ENCODE measurements at regions not wholly inside any gene's neighbourhood (a gene's known extent, or its start where the extent isn't known, plus 50 kb on each side); places are given as distances from the start of the nearest gene placed in this dataset.

DNA sequence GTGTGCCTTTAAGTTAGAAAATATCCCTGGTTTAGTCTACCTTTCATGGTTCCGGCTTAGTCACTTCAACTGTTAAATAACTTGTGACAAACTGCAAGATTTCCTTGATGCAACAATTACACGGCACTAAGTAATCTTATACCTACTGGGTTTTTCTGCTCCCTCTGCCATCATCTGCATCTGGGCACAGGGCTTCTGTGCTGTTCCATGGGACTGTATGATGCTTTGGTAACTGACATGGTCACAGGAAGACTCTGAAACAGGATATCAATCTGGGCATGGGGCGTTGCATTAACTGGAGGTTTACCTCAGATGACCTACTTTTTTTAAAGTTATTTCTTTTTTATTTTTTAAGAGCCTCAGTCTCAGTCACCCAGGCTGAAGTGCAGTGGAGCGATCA, 365.4 kb downstream of the SS18 start:
- no peaks in the 10 kb centered on the region for H3K4me1 ChIP-seq (ENCODE audit: control insufficient read depth, extremely low read depth, insufficient read depth, low read length)
- H3K27me3 ChIP-seq (ENCODE audit: control insufficient read depth in 2 of 2, insufficient read depth in 2 of 2, low read length in 2 of 2) = no peaks in the 10 kb centered on the region
- no TSS peak for BruUV-seq (replicated peaks)
- H3K4me3 ChIP-seq (replicated peaks in 1 of 3; ENCODE audit: insufficient read depth in 1 of 3, low read depth in 1 of 3, low read length in 3 of 3) = no peak overlapping the region
- no peak overlapping the region for H2AFZ ChIP-seq (ENCODE audit: low read depth, low read length)
- H3K9me1 ChIP-seq (replicated peaks; ENCODE audit: control insufficient read depth, extremely low read depth, insufficient read depth, low read length) = no peaks in the 10 kb centered on the region
- ChIA-PET CTCF (no interaction called here), POLR2A (no interaction called here)
- H3K9me3 ChIP-seq (replicated peaks; ENCODE audit: control insufficient read depth, insufficient read depth, low read length) = no peaks in the 10 kb centered on the region
- no peaks in the 10 kb centered on the region for H3K36me3 ChIP-seq (ENCODE audit: control insufficient read depth in 2 of 2, extremely low read depth in 1 of 2, insufficient read depth in 2 of 2, low read length in 2 of 2)
- H3K27ac ChIP-seq (ENCODE audit: insufficient read depth, low read depth, low read length) = no peak overlapping the region
- no peaks in the 10 kb centered on the region for H4K20me1 ChIP-seq (replicated peaks; ENCODE audit: control insufficient read depth, extremely low read depth, insufficient read depth, low read length)
- dilution Hi-C loops (cut with MboI; ENCODE audit: extremely low pct_ligation_motif_present, low sequenced_read_pairs) = no loop called here
- TF ChIP-seq, protein P1, sequence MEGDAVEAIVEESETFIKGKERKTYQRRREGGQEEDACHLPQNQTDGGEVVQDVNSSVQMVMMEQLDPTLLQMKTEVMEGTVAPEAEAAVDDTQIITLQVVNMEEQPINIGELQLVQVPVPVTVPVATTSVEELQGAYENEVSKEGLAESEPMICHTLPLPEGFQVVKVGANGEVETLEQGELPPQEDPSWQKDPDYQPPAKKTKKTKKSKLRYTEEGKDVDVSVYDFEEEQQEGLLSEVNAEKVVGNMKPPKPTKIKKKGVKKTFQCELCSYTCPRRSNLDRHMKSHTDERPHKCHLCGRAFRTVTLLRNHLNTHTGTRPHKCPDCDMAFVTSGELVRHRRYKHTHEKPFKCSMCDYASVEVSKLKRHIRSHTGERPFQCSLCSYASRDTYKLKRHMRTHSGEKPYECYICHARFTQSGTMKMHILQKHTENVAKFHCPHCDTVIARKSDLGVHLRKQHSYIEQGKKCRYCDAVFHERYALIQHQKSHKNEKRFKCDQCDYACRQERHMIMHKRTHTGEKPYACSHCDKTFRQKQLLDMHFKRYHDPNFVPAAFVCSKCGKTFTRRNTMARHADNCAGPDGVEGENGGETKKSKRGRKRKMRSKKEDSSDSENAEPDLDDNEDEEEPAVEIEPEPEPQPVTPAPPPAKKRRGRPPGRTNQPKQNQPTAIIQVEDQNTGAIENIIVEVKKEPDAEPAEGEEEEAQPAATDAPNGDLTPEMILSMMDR (IDR thresholded peaks at IDR 0.05; ENCODE audit: extremely low read depth in 1 of 2, insufficient read depth in 1 of 2, low read depth in 1 of 2, low read length in 2 of 2) = no peak
- TF ChIP-seq EZH2 (IDR thresholded peaks at IDR 0.05; ENCODE audit: borderline replicate concordance, low read depth, low read length, severe bottlenecking) = no peak
- no peak for TF ChIP-seq FOS (IDR thresholded peaks at IDR 0.05; ENCODE audit: borderline replicate concordance, insufficient read depth, low read length)
- TF ChIP-seq POLR2A (IDR thresholded peaks at IDR 0.05; ENCODE audit: low read depth, low read length) = no peak
- TF ChIP-seq MYC (IDR thresholded peaks at IDR 0.05; ENCODE audit: low read depth, low read length) = no peak
- TF ChIP-seq GATA2 (IDR thresholded peaks at IDR 0.05; ENCODE audit: insufficient read depth, insufficient read length, low read depth, low read length) = no peak
- TF ChIP-seq, protein P2, sequence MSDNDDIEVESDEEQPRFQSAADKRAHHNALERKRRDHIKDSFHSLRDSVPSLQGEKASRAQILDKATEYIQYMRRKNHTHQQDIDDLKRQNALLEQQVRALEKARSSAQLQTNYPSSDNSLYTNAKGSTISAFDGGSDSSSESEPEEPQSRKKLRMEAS (IDR thresholded peaks at IDR 0.05; ENCODE audit: insufficient read depth, insufficient read length) = no peak
- TF ChIP-seq POLR2AphosphoS5 (IDR thresholded peaks at IDR 0.05; ENCODE audit: insufficient read depth, low read depth, low read length) = no peak
- TF ChIP-seq JUN (IDR thresholded peaks at IDR 0.05; ENCODE audit: borderline replicate concordance, insufficient read depth, insufficient read length, low read depth) = no peak
- DNase-seq (ENCODE audit: low read depth, low spot score) (no peak), FAIRE-seq (no peak)
- no peak overlapping the region for H3K4me2 ChIP-seq (ENCODE audit: insufficient read depth, low read length)
- H3K79me2 ChIP-seq (ENCODE audit: control insufficient read depth, insufficient read depth, low read length) = no peaks in the 10 kb centered on the region
- no peak overlapping the region for H3K9ac ChIP-seq (replicated peaks; ENCODE audit: extremely low read depth, insufficient read depth, low read length)
- intact Hi-C loops (cut with micrococcal nuclease) = no loop called here
